SHP77 treated with DMSO at 0.1 percent for 48 hours (cell line): ENCODE measurements at regions not wholly inside any gene's neighbourhood (a gene's known extent, or its start where the extent isn't known, plus 50 kb on each side); places are given as distances from the start of the nearest gene placed in this dataset.
A peak's percentile ranks its signal among the peaks of the same experiment; 100 is the strongest.

Experiments used
- DNase-seq: peaks from one replicate; lab custom pipeline; 2025; lab: John Stamatoyannopoulos, UW

DNA sequence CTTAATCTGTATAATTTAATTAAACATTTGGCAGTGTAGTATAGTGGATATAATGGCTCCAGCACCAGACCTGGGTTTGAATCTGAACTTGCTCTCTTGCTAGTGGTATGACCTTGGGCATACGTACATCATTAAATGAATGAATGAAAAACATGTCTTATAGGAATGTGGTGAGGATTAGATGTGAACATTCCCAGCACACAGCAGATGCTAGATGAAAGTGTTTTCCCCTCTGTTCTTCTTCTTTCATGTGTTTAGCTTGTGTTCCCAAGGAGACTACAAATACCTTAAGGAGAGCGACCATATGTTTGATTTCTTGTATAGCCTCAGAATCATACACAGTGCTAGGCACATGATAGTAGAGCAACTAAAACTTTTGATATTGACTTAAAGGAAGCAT, 56.5 kb downstream of the CT47B1 start:
- DNase-seq, result no peak

GRCh38 chrX:120813982-120814381, 61.7 kb downstream of the CT47B1 start:
- no peak for DNase-seq

- DNase-seq, result no peak
Measured at GRCh38 chrX:120801426-120801825, 74.2 kb downstream of the CT47B1 start.

- no peak for DNase-seq
Measured at GRCh38 chrX:120797188-120797851, 78.3 kb downstream of the CT47B1 start.

DNA sequence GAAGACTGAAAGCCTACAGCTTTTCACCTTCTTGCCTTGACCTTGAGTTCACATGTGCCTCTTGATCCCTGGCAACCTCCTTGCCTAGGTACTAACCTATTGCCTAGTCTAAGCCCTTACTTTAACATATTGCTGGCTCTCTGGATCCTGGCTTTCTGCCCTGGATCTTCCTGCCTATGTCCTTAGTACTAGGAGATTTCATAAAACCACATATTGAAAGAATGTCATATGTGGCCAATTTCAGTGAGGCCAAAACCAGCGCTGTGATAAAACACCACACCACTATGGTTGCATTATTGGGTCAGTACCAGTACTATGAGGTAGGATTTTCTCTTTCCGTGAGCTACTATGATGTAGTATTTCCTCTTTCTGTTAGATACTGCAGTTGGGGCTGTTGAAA, 80.4 kb downstream of the CT47B1 start:
- no peak for DNase-seq

GRCh38 chrX:120794525-120794975, 81.1 kb downstream of the CT47B1 start:
- no peak for DNase-seq

- DNase-seq, result no peak
Measured at GRCh38 chrX:120793098-120793497, 82.6 kb downstream of the CT47B1 start.

- DNase-seq, result no peak
Measured at GRCh38 chrX:120791013-120791643, 84.5 kb downstream of the CT47B1 start.

DNA sequence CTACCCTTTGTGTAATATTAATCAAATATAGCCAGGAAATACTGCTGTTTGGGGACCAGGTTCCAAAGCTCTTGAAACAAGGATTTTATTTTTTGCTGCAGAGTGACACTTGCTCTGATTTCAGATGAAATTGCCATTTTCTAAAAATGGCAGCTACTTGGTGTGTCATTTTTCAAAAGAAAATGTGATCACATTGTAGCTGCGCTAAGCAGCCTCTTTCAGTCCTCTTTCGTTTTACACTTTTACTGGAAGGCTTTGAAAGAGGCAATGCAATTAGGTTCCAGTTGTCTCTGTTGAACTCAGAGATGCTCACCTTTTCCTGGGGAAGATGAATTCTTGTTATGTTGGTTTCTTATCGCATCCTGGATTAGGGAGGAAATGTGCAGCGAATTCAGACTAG, 85.1 kb downstream of the CT47B1 start:
- no peak for DNase-seq

DNA sequence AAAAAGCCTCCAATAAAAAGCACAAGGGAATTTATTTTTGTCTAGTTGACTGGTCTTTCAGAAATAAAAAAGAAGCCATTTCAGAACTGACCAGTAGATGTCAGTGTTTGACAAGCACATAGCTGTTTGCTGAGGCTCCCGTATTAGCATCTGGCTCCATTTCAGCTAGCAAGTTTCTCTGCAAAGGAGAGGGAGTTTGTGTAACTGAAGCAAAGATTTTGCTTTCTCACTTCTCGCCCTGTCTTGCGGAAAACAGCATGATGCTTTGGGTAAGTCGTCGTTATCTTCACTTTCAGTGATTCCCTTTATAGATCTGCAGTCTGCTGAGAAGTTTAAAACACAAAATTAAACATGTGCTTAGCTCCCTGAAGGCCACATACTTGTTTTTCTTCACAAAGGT, 85.5 kb downstream of the CT47B1 start:
- DNase-seq, result peak; percentile 4

DNA sequence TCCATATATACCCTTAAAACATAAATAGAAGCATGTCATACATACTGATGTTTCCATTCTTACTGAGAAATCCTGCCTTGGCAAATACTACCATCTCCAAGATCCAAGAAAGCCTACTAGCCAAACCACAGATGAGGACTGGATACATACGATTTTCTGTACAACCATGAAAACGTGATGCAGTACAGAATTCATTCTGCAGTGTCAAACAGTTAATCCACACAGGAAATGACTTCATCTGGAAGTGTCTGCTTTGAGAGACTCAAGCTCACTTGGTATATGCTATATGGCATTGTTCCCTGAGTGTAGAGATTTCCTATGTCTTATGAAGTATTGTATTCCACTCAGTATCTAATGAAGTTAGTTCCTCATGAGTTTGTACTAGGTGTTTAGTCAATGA, 94.3 kb downstream of the CT47B1 start:
- no peak for DNase-seq

GRCh38 chrX:120775959-120776358, 99.7 kb downstream of the CT47B1 start:
- no peak for DNase-seq

- no peak for DNase-seq
Measured at GRCh38 chrX:120774606-120775005, 101.1 kb downstream of the CT47B1 start.

DNA sequence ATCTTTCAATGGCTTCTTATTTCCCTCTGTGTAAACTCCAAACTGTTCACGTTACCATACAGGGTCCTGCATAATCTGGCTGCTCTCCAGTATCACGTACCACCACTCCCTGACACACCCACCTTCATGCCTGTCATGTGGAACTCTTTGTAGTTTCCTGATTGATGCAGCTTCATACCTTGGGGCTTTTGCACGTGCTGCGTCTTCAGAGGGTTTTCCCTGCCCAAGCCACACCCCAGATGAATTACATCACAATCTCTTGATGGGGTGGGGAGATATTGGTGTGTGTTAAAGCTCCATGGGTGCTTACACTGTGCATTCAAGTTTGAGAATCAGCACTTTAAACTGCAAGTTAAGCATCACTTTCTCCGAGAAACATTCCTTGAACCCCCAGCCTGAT, 101.9 kb downstream of the CT47B1 start:
- no peak for DNase-seq

- peak; percentile 7 for DNase-seq
Measured at GRCh38 chrX:120769576-120770341, 105.9 kb downstream of the CT47B1 start.

DNA sequence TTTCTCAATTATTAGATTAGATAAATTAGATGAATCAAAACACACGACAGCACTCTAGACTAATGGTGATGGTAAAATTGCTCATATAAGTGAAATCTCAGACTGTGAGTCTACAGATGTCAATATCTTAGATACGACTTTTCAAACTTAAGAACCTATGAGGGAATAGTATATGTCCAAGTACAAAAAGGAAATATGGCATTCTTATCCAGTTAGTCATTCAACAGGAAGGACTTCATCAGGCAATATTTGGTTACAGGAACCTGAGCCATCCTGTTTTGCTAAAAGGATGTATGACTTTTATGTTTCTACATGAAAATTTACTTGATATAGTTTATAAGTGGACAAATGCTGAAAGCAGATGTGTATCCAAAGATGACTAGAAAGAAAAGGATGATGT, 107.0 kb downstream of the CT47B1 start:
- DNase-seq, result no peak

DNA sequence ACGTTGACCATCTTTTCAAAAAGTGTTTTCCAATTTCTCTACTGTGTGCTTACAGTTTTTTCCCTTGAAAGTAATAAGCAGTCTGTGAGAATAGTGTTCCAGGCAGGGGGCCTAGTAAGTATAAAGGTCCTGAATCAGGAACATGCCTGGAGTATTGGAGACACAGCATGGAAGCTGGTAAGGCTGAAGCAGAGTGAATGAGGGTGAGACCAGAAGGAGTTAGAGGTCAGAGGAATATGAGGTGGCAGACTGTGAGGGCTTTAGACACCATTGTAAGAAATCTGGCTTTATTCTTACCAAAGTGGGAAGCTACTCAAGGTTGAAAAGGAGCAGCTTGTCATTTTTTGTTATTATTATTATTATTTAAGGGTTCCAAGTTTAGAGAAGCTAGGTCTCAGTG, 107.4 kb downstream of the CT47B1 start:
- DNase-seq, result no peak

DNA sequence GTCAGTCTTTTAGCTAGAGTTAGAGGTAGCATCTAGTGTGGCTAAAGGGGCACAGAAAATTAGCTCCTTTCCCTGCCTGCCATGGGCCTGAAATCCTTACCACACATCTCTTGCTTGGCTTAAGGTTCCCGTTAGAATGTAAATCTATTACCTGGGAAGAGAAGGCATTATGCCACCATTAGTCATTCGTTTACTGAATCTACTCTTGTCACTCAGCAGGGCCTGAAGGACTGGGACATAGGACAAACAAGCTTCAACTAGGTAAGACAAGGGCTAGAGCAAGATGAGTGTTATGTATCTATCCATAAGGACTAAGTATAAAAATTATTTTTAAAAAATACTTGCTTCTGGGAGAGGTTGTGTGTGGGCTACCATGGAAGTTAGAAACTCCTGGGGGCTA, 112.4 kb downstream of the CT47B1 start:
- DNase-seq, result no peak

DNA sequence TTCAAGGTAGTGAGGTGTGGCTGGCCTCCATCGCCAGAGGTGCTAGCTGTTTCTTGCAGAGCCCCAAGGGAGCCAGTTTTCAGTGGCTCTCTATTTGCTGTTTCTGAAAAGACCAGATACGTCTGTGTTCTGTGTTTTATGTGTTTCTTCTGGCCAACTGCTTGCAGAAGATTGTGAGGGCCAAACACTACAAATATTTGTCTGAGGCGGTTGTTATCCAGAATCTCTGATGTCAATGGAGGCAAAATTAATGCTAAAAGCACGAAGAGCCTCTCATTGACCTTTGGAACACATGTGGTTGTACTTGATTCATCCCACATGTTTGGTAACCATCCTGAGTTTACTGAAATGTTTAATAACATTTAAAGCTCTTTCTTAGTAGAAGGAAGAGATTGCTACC, 113.9 kb downstream of the CT47B1 start:
- DNase-seq, result no peak

DNA sequence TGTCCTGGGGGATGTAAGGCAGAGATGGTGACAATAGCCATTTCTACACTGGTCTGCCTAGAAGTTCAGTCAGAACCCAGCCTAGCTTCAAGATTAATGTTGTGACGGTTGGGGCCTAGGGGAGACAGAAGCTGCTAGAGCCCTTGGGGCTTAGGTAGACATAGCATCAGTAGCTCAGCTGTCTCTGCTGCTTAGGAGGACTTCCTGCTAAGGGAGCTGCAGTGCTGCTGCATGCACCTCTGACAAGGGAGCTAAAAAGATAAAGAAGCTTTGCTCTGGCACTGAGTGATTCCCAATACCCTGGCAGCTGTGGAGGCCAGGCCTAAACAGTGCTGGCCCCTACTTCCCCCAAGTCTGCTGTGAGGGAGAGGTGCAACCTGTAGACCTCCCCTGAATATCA, 116.0 kb downstream of the CT47B1 start:
- no peak for DNase-seq

- DNase-seq, result no peak
Measured at GRCh38 chrX:120755066-120755846, 120.4 kb downstream of the CT47B1 start.
